GM18861 (cell line): ENCODE measurements at regions not wholly inside any gene's neighbourhood (a gene's known extent, or its start where the extent isn't known, plus 50 kb on each side); places are given as distances from the start of the nearest gene placed in this dataset.
A peak's percentile ranks its signal among the peaks of the same experiment; 100 is the strongest.
"Not testable (repeated sequence)": the region's sequence is repeated elsewhere in the genome, so short reads cannot be mapped to it uniquely, and the experiment has no call there.

Experiments
- ATAC-seq: cut with Tn5 transposase; IDR thresholded peaks from one replicate; pipeline ENCODE4 v1.9.1; 2021; ENCODE audit not compliant: unreplicated experiment

GRCh38 chr9:100700689-100701318 is 122.9 kb downstream of the CAVIN4 start:
- no peak for ATAC-seq

GRCh38 chr9:100714372-100715099 is 136.7 kb downstream of the CAVIN4 start:
- ATAC-seq, result peak; percentile 67

GRCh38 chr9:100715100-100715380 is 137.2 kb downstream of the CAVIN4 start:
- no peak for ATAC-seq

GRCh38 chr9:100718717-100719116 is 140.8 kb downstream of the CAVIN4 start:
- ATAC-seq, result no peak

- no peak for ATAC-seq
These were observed 143.0 kb downstream of the CAVIN4 start for GRCh38 chr9:100720922-100721321.

- ATAC-seq, result no peak
These were observed 147.0 kb downstream of the CAVIN4 start for GRCh38 chr9:100724886-100725285.

GRCh38 chr9:100725371-100725770 is 147.5 kb downstream of the CAVIN4 start:
- no peak for ATAC-seq

- ATAC-seq, result no peak
These were observed 151.5 kb downstream of the CAVIN4 start for GRCh38 chr9:100729336-100729895.

- no peak for ATAC-seq
These were observed 152.2 kb downstream of the CAVIN4 start for GRCh38 chr9:100730086-100730485.

GRCh38 chr9:100731038-100731556 is 153.2 kb downstream of the CAVIN4 start:
- ATAC-seq, result no peak

- no peak for ATAC-seq
These were observed 153.7 kb downstream of the CAVIN4 start for GRCh38 chr9:100731557-100731956.

- ATAC-seq, result no peak
These were observed 161.3 kb downstream of the CAVIN4 start for GRCh38 chr9:100739208-100739607.

GRCh38 chr9:100739666-100740065 is 161.8 kb downstream of the CAVIN4 start:
- no peak for ATAC-seq

- ATAC-seq, result not testable (repeated sequence)
These were observed 171.1 kb downstream of the CAVIN4 start for GRCh38 chr9:100748930-100749329.

GRCh38 chr9:100756217-100756616 is 178.3 kb downstream of the CAVIN4 start:
- no peak for ATAC-seq

GRCh38 chr9:100759215-100759614 is 181.3 kb downstream of the CAVIN4 start:
- no peak for ATAC-seq

GRCh38 chr9:100761276-100761802 is 183.5 kb downstream of the CAVIN4 start:
- ATAC-seq, result no peak

GRCh38 chr9:100774326-100774725 is 196.4 kb downstream of the CAVIN4 start:
- no peak for ATAC-seq

GRCh38 chr9:100774962-100775361 is 197.1 kb downstream of the CAVIN4 start:
- ATAC-seq, result no peak

- ATAC-seq, result no peak
These were observed 198.0 kb downstream of the CAVIN4 start for GRCh38 chr9:100775912-100776311.

- ATAC-seq, result no peak
These were observed 206.9 kb downstream of the CAVIN4 start for GRCh38 chr9:100784755-100785154.

- ATAC-seq, result no peak
These were observed 208.1 kb downstream of the CAVIN4 start for GRCh38 chr9:100785946-100786345.
